MM.1S (cell line): ENCODE measurements at regions not wholly inside any gene's neighbourhood (a gene's known extent, or its start where the extent isn't known, plus 50 kb on each side); places are given as distances from the start of the nearest gene placed in this dataset.

Experiments
- EZH2 ChIP-seq: fragments of 300-600 bp; sonication (generic); optimal IDR thresholded peaks from 2 replicates; pipeline ENCODE3; 2017; ENCODE audit warnings: low read depth, mild to moderate bottlenecking, antibody characterized with exemption, low read length, mixed read lengths
- TF ChIP-seq, protein P1 (sequence below): fragments of 300-600 bp; sonication (generic); IDR thresholded peaks from 2 replicates; pipeline ENCODE4 v1.5.1; 2016; ENCODE audit warnings: antibody characterized with exemption, low read length, mixed read lengths

DNA sequence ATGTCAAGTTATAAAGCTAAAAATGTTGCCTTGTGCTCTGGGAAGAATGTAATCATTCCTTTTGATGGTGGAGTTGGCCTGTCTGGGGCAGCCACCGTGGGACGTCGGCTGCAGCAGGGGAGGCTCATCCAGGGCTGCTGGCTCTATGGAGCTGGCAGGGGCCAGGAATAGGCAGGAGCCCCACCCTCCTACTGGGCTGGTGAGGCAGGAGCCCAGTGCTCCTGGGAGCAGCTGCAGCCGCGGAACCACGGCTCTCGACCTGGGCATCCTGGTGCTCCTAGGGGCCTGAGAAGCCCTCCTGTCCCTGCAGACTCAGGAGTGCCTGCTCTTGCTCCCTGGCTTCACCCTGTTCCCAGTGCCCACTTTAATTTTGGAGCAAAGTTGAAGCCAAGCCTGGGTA, 127.1 kb downstream of the DIPK2A start:
- TF ChIP-seq, protein P1, sequence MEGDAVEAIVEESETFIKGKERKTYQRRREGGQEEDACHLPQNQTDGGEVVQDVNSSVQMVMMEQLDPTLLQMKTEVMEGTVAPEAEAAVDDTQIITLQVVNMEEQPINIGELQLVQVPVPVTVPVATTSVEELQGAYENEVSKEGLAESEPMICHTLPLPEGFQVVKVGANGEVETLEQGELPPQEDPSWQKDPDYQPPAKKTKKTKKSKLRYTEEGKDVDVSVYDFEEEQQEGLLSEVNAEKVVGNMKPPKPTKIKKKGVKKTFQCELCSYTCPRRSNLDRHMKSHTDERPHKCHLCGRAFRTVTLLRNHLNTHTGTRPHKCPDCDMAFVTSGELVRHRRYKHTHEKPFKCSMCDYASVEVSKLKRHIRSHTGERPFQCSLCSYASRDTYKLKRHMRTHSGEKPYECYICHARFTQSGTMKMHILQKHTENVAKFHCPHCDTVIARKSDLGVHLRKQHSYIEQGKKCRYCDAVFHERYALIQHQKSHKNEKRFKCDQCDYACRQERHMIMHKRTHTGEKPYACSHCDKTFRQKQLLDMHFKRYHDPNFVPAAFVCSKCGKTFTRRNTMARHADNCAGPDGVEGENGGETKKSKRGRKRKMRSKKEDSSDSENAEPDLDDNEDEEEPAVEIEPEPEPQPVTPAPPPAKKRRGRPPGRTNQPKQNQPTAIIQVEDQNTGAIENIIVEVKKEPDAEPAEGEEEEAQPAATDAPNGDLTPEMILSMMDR: no peak
- TF ChIP-seq EZH2: no peak
